T-cell (primary cell): ENCODE measurements at regions not wholly inside any gene's neighbourhood (a gene's known extent, or its start where the extent isn't known, plus 50 kb on each side); places are given as distances from the start of the nearest gene placed in this dataset.
"Not testable (repeated sequence)": the region's sequence is repeated elsewhere in the genome, so short reads cannot be mapped to it uniquely, and the experiment has no call there.

ENCODE experiments used
- ATAC-seq, 4 experiments: fragments of 200-7000 bp in 3 of 4; fragments of 150-1000 bp in 1 of 4; cut with Tn5 transposase; replicated peaks in 1 of 4; 1 replicate in 3 of 4; 2 replicates in 1 of 4; pipeline ENCODE4 v1.10.0; 2021; ENCODE audit warnings: moderate library complexity in 3 of 4, mild to moderate bottlenecking in 2 of 4, moderate number of reproducible peaks in 1 of 4
- CTCF ChIA-PET, 2 donors: fragments of 300-600 bp; sonication (Branson Sonifier 250); formaldehyde crosslinking; loops; one replicate each; lab custom pipeline; 2022; ENCODE audit warnings: antibody characterized with exemption in 2 of 2; lab: Charles Lee
- POLR2A ChIA-PET, 2 donors: fragments of 300-600 bp; sonication (Branson Sonifier 250); formaldehyde crosslinking; loops; one replicate each; lab custom pipeline; 2022; ENCODE audit warnings: antibody characterized with exemption in 2 of 2; lab: Charles Lee
- DNase-seq, 35 experiments: peaks; one replicate each; pipeline versions ENCODE4 v3.0.0 to v3.0.0-alpha.2; 2013 to 2023
- H3K27ac ChIP-seq: one replicate; pipeline ENCODE4 v1.5.1; 2013; ENCODE audit warnings: low read length
- H3K27me3 ChIP-seq, 2 experiments: replicated peaks in 1 of 2; 1 replicate in 1 of 2; 2 replicates in 1 of 2; pipeline versions ENCODE4 v1.6.1 to v1.7.0; 2013; ENCODE audit warnings: low read length in 1 of 2, mixed read lengths in 1 of 2; ENCODE audit not compliant: control insufficient read depth in 2 of 2, insufficient read depth in 2 of 2; ENCODE audit errors: extremely low read depth in 1 of 2
- H3K36me3 ChIP-seq, 2 donors: 1 replicate in 1 of 2; 2 replicates in 1 of 2; pipeline versions ENCODE4 v1.6.1 to v1.7.0; 2013; ENCODE audit warnings: low read length in 1 of 2; ENCODE audit not compliant: control insufficient read depth in 2 of 2, insufficient read depth in 1 of 2; ENCODE audit errors: extremely low read depth in 1 of 2
- H3K4me1 ChIP-seq, 2 experiments: 1 replicate in 1 of 2; 2 replicates in 1 of 2; pipeline versions ENCODE4 v1.6.1 to v1.7.0; 2013; ENCODE audit warnings: low read length in 2 of 2, mixed read lengths in 1 of 2; ENCODE audit not compliant: insufficient read depth in 2 of 2, control insufficient read depth in 1 of 2; ENCODE audit errors: extremely low read depth in 1 of 2
- H3K4me3 ChIP-seq, 2 donors: 1 replicate in 1 of 2; 2 replicates in 1 of 2; pipeline versions ENCODE4 v1.5.1 to v1.7.0; 2013; ENCODE audit warnings: mild to moderate bottlenecking in 2 of 2, low read length in 1 of 2, moderate library complexity in 1 of 2; ENCODE audit not compliant: control insufficient read depth in 1 of 2; ENCODE audit errors: extremely low read depth in 1 of 2
- H3K9me3 ChIP-seq: 2 replicates; pipeline ENCODE4 v1.7.0; 2013
- H3K27ac Mint-ChIP-seq, 2 donors: one replicate each; pipeline ENCODE4 v1.8.0; 2020 to 2021; ENCODE audit warnings: mild to moderate bottlenecking in 2 of 2, mixed read lengths in 2 of 2
- H3K27me3 Mint-ChIP-seq, 2 donors: one replicate each; pipeline ENCODE4 v1.8.0; 2021 to 2022; ENCODE audit warnings: mixed read lengths in 2 of 2
- H3K36me3 Mint-ChIP-seq: one replicate; pipeline ENCODE4 v1.8.0; 2021; ENCODE audit warnings: mixed read lengths
- H3K4me1 Mint-ChIP-seq, 3 donors: one replicate each; pipeline ENCODE4 v1.8.0; 2020 to 2022; ENCODE audit warnings: mixed read lengths in 3 of 3, mild to moderate bottlenecking in 1 of 3
- H3K4me3 Mint-ChIP-seq, 3 donors: one replicate each; pipeline ENCODE4 v1.8.0; 2020 to 2022; ENCODE audit warnings: mild to moderate bottlenecking in 3 of 3, mixed read lengths in 3 of 3, moderate library complexity in 3 of 3
- H3K9me3 Mint-ChIP-seq, 3 donors: one replicate each; pipeline ENCODE4 v1.8.0; 2020 to 2022; ENCODE audit warnings: mixed read lengths in 3 of 3
- WGBS: methylation state at CpG from one replicate; pipeline ENCODE4 v1.1.5; 2013; ENCODE audit warnings: missing lambda C conversion rate; ENCODE audit not compliant: insufficient coverage; 5-methylcytosine and 5-hydroxymethylcytosine counted together

DNA sequence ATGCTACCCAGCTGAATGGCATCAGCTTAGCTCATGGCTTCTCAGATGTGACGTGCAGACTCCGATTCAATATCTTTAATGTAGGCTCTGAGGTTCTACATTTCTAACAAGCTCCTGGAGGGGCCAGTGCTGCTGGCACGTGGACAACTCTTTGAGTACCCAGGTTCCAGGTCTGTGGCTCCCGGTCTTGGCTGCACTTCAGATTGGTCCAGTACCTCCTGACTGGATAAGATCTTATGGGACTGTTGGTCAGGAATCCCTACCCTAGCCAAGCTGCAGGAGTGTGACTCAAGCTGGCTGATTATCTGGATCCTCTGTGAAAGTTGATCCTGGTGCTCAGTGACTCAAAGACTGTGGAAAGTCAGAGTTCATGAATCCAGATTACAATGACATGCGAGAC lies 222.1 kb downstream of the ANKRD30B start:
- POLR2A ChIA-PET, result no interaction called here
- H3K9me3 Mint-ChIP-seq, result no peaks in the 10 kb centered on the region
- DNase-seq, result no peak
- H3K4me1 Mint-ChIP-seq, result no peaks in the 10 kb centered on the region
- no peaks in the 10 kb centered on the region for H3K27me3 Mint-ChIP-seq
- WGBS, result 79% methylated on average over 4 of the region's 5 CpGs
- no peaks in the 10 kb centered on the region for H3K36me3 Mint-ChIP-seq
- H3K27ac Mint-ChIP-seq, result no peak overlapping the region
- ATAC-seq, result no peak
- no peak overlapping the region for H3K4me3 Mint-ChIP-seq
- Histone ChIP-seq H3K4me3 (no peak overlapping the region), H3K4me1 (no peaks in the 10 kb centered on the region), H3K27me3 (no peaks in the 10 kb centered on the region), H3K36me3 (no peaks in the 10 kb centered on the region), H3K27ac (no peak overlapping the region), H3K9me3 (no peaks in the 10 kb centered on the region)
- CTCF ChIA-PET, result no interaction called here

DNA sequence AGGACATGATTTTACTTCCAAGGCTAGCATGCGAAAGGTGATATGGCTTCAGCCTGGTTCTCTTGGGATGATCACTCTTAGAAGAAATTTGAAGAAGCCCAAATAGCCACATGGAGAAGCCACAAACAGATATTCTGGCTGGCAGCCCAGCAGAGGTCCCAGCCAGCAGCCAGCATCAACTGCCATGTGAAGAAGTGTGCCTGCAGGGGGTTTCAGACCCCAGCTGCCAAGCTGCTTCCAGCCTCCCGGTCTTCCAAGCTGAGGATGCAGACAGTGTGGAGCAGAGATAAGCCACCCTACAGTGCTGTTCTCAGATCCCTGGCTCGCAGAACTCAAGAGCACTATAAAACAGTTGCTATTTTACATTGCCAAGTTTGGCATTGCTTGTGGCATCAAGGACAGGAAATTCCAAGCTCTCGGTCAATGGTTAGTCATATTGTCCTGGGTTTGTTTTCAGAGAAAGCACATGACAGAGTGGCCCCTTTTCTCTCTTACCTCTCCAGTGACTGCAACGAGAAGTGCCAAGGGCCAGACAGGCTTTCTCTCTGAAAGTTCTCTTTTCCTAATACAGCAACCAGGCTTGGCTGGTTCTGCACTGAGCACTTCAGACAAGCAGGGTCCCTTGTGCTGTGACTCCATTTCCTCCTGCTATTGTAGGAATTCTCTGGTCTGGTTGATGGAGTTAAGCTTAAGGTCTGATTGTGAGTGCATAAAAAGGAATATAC lies 223.7 kb downstream of the ANKRD30B start:
- CTCF ChIA-PET, result no interaction called here
- Histone ChIP-seq H3K4me1 (no peaks in the 10 kb centered on the region), H3K36me3 (no peaks in the 10 kb centered on the region), H3K27me3 (no peaks in the 10 kb centered on the region), H3K4me3 (no peak overlapping the region), H3K27ac (no peak overlapping the region), H3K9me3 (no peaks in the 10 kb centered on the region)
- H3K9me3 Mint-ChIP-seq, result no peaks in the 10 kb centered on the region
- no peak for DNase-seq
- no peak overlapping the region for H3K4me3 Mint-ChIP-seq
- no peak overlapping the region for H3K27ac Mint-ChIP-seq
- no peaks in the 10 kb centered on the region for H3K36me3 Mint-ChIP-seq
- POLR2A ChIA-PET, result no interaction called here
- WGBS, result 40% methylated on average over 2 of the region's 5 CpGs
- no peak for ATAC-seq
- peaks cover 0 to under 1% of the 10 kb centered on the region in 2 donors for H3K27me3 Mint-ChIP-seq
- no peaks in the 10 kb centered on the region for H3K4me1 Mint-ChIP-seq

DNA sequence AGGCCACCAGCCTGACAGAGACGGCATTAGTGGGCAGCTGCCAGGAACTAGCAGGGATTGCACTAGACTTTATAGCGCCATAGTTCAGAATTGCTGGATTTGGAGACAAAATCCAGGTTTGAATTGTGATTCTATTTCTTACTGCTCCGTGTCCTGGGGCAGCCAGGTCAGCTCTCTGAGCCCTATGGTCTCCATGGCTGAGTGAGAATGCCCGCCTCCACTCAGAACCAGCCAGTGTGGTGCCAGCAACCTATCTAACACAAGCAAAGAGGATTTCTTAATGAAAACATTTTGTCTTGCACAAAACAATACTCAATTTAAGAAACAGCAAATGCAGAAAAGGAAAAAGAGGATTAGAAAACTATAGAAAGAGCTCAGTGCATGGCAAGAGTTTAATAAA lies 225.4 kb downstream of the ANKRD30B start:
- H3K4me3 ChIP-seq, H3K4me1 Mint-ChIP-seq, H3K27ac Mint-ChIP-seq, H3K36me3 Mint-ChIP-seq, DNase-seq, POLR2A ChIA-PET, H3K36me3 ChIP-seq, CTCF ChIA-PET, H3K27ac ChIP-seq, H3K9me3 Mint-ChIP-seq, H3K4me1 ChIP-seq, H3K9me3 ChIP-seq, H3K27me3 ChIP-seq, H3K4me3 Mint-ChIP-seq, H3K27me3 Mint-ChIP-seq, ATAC-seq: not testable (repeated sequence)
- 88% methylated on average over 2 of the region's 4 CpGs for WGBS

DNA sequence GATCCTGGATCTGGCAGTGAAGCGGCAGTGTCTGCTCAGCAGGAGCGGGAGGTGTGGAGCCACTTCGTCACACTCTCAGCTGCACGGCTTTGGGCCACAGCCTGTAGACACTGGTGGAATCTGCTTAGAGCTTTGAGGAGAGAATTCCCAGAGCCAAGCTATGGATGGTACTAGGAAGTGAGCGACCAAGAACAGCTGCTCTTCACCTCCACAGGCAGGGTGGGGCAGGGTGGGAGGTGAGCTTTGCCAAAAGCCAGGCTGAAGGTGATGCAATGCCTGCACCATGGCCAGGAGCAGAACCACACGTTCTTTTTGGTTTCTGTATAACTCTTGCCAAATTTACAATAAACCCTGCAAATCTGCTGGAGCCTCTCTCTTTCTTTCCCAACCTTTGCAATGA lies 226.1 kb downstream of the ANKRD30B start:
- peaks cover 4 to 7% of the 10 kb centered on the region in 2 donors for H3K27me3 Mint-ChIP-seq
- H3K4me1 Mint-ChIP-seq, result no peaks in the 10 kb centered on the region
- H3K9me3 Mint-ChIP-seq, result no peaks in the 10 kb centered on the region
- no peak for DNase-seq
- Histone ChIP-seq H3K9me3 (no peaks in the 10 kb centered on the region), H3K36me3 (no peaks in the 10 kb centered on the region), H3K27ac (no peak overlapping the region), H3K27me3 (no peaks in the 10 kb centered on the region), H3K4me1 (no peaks in the 10 kb centered on the region), H3K4me3 (no peak overlapping the region)
- no peak for ATAC-seq
- H3K4me3 Mint-ChIP-seq, result no peak overlapping the region
- no peak overlapping the region for H3K27ac Mint-ChIP-seq
- H3K36me3 Mint-ChIP-seq, result no peaks in the 10 kb centered on the region
- CTCF ChIA-PET, result no interaction called here
- POLR2A ChIA-PET, result no interaction called here
- 97% methylated on average over 5 of the region's 6 CpGs for WGBS

- no peak for DNase-seq
- 17% methylated on average over 1 of the region's 3 CpGs for WGBS
- Histone ChIP-seq H3K4me1 (no peaks in the 10 kb centered on the region), H3K27ac (no peak overlapping the region), H3K4me3 (no peak overlapping the region), H3K27me3 (no peaks in the 10 kb centered on the region), H3K36me3 (no peaks in the 10 kb centered on the region), H3K9me3 (no peaks in the 10 kb centered on the region)
- Mint-ChIP-seq H3K36me3 (no peaks in the 10 kb centered on the region), H3K27me3 (peaks cover 4 to 7% of the 10 kb centered on the region in 2 donors), H3K4me1 (no peaks in the 10 kb centered on the region), H3K4me3 (no peak overlapping the region), H3K9me3 (no peaks in the 10 kb centered on the region), H3K27ac (no peak overlapping the region)
- no peak for ATAC-seq
- ChIA-PET CTCF (no interaction called here), POLR2A (no interaction called here)
Observed at GRCh38 chr18:14974576-14974975, 226.6 kb downstream of the ANKRD30B start.

GRCh38 chr18:14975431-14975830 lies 227.5 kb downstream of the ANKRD30B start:
- Mint-ChIP-seq H3K27me3 (peaks cover 4 to 7% of the 10 kb centered on the region in 2 donors), H3K9me3 (no peaks in the 10 kb centered on the region), H3K4me1 (no peaks in the 10 kb centered on the region), H3K36me3 (no peaks in the 10 kb centered on the region), H3K27ac (no peak overlapping the region), H3K4me3 (no peak overlapping the region)
- no peaks in the 10 kb centered on the region for H3K4me1 ChIP-seq
- H3K4me3 ChIP-seq, result no peak overlapping the region
- no peaks in the 10 kb centered on the region for H3K27me3 ChIP-seq
- H3K27ac ChIP-seq, result no peak overlapping the region
- ATAC-seq (no peak), DNase-seq (no peak)
- H3K36me3 ChIP-seq, result no peaks in the 10 kb centered on the region
- ChIA-PET POLR2A (no interaction called here), CTCF (no interaction called here)
- WGBS, result 60% methylated on average over 5 of the region's 9 CpGs
- no peaks in the 10 kb centered on the region for H3K9me3 ChIP-seq
